Sigmoid colon (tissue), 6 donors: ENCODE measurements at regions not wholly inside any gene's neighbourhood (a gene's known extent, or its start where the extent isn't known, plus 50 kb on each side); places are given as distances from the start of the nearest gene placed in this dataset.

Experiments
- DNase-seq: peaks from one replicate; pipeline ENCODE4 v3.0.0-alpha.2; 2019
- H3K27ac ChIP-seq, 4 donors: fragments of 200-600 bp; sonication (generic); one replicate each; pipeline ENCODE4 v1.5.1; 2016 to 2019; ENCODE audit warnings: mild to moderate bottlenecking in 1 of 4
- H3K27me3 ChIP-seq, 3 donors: fragments of 200-600 bp; sonication (generic); one replicate each; pipeline ENCODE4 v1.5.1; 2019; ENCODE audit warnings: mild to moderate bottlenecking in 1 of 3
- H3K36me3 ChIP-seq, 4 donors: fragments of 200-600 bp; sonication (generic); one replicate each; pipeline ENCODE4 v1.5.1; 2016 to 2019
- H3K4me1 ChIP-seq, 4 donors: fragments of 200-600 bp; sonication (generic); one replicate each; pipeline ENCODE4 v1.5.1; 2017 to 2019
- H3K4me3 ChIP-seq, 4 donors: fragments of 200-600 bp; sonication (generic); one replicate each; pipeline ENCODE4 v1.5.1; 2017 to 2019; ENCODE audit warnings: mild to moderate bottlenecking in 2 of 4, moderate library complexity in 1 of 4
- H3K9me3 ChIP-seq, 4 donors: fragments of 200-600 bp in 3 of 4; sonication (generic) in 3 of 4; one replicate each; pipeline versions ENCODE4 v1.5.1 to v1.6.1; 2013 to 2019
- EP300 ChIP-seq, 4 donors: sonication (generic); formaldehyde crosslinking; IDR thresholded peaks; one replicate each; pipeline ENCODE4 v1.6.1; 2017; ENCODE audit warnings: antibody characterized with exemption in 4 of 4
- POLR2A ChIP-seq, 2 donors: fragments of 450-650 bp; IDR thresholded peaks; one replicate each; pipeline ENCODE4 v1.6.1; 2016; ENCODE audit warnings: antibody characterized with exemption in 2 of 2, mild to moderate bottlenecking in 2 of 2, moderate library complexity in 2 of 2
- POLR2AphosphoS5 ChIP-seq, 4 donors: sonication (generic); formaldehyde crosslinking; IDR thresholded peaks; one replicate each; pipeline ENCODE4 v1.6.1; 2017; ENCODE audit warnings: antibody characterized with exemption in 4 of 4
- WGBS, 2 donors: extraction: QIAGEN DNeasy Blood & Tissue Kit; methylation state at CpG; one replicate each; pipeline ENCODE4 v1.1.7; 2013; 5-methylcytosine and 5-hydroxymethylcytosine counted together
- intact Hi-C: fragments of 100-400 bp; cut with DNase I; formaldehyde crosslinking; loops from one replicate; pipeline ENCODE4 v1.15.1; 2023
- TF ChIP-seq, protein P1 (sequence below), 4 experiments: fragments of 450-650 bp in 3 of 4; fragments of 200-600 bp in 1 of 4; IDR thresholded peaks; one replicate each; pipeline ENCODE4 v1.5.1; 2016 to 2019; ENCODE audit warnings: antibody characterized with exemption in 4 of 4, mild to moderate bottlenecking in 3 of 4, moderate library complexity in 2 of 4
- donor health status: healthy with polysubstance abuse.
- donor health status: healthy.

DNA sequence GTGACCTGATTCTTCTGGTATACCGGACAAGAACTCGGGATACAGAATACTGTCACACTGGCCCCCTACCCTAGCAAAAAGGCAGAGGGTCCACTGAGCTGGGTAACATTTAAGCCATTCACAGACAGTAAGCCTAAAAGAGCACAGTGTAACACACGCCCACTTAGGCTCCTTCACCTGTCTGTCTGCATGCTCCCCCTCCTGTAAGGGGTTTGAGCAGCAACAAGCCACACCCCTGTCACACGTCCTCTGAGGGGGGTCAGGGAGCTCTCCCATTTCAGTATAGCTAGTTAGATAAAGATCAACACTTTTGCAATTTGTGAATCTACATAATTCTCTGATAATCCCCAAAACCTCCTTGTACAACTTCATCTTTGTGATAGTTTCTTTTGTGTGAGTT lies 586.3 kb upstream of the LMCD1 start:
- Histone ChIP-seq H3K4me1 (no peaks in the 10 kb centered on the region), H3K4me3 (no peak overlapping the region), H3K27ac (no peak overlapping the region), H3K36me3 (no peaks in the 10 kb centered on the region), H3K27me3 (no peaks in the 10 kb centered on the region), H3K9me3 (no peaks in the 10 kb centered on the region)
- 79% methylated on average over 4 of the region's 4 CpGs for WGBS, 2 donors
- TF ChIP-seq EP300 (IDR thresholded peaks at IDR 0.05) (no peak), POLR2AphosphoS5 (IDR thresholded peaks at IDR 0.05) (no peak), POLR2A (IDR thresholded peaks at IDR 0.05) (no peak)
- TF ChIP-seq, protein P1, sequence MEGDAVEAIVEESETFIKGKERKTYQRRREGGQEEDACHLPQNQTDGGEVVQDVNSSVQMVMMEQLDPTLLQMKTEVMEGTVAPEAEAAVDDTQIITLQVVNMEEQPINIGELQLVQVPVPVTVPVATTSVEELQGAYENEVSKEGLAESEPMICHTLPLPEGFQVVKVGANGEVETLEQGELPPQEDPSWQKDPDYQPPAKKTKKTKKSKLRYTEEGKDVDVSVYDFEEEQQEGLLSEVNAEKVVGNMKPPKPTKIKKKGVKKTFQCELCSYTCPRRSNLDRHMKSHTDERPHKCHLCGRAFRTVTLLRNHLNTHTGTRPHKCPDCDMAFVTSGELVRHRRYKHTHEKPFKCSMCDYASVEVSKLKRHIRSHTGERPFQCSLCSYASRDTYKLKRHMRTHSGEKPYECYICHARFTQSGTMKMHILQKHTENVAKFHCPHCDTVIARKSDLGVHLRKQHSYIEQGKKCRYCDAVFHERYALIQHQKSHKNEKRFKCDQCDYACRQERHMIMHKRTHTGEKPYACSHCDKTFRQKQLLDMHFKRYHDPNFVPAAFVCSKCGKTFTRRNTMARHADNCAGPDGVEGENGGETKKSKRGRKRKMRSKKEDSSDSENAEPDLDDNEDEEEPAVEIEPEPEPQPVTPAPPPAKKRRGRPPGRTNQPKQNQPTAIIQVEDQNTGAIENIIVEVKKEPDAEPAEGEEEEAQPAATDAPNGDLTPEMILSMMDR (IDR thresholded peaks at IDR 0.05) = no peak
- intact Hi-C loops = no loop called here
- DNase-seq = no peak

DNA sequence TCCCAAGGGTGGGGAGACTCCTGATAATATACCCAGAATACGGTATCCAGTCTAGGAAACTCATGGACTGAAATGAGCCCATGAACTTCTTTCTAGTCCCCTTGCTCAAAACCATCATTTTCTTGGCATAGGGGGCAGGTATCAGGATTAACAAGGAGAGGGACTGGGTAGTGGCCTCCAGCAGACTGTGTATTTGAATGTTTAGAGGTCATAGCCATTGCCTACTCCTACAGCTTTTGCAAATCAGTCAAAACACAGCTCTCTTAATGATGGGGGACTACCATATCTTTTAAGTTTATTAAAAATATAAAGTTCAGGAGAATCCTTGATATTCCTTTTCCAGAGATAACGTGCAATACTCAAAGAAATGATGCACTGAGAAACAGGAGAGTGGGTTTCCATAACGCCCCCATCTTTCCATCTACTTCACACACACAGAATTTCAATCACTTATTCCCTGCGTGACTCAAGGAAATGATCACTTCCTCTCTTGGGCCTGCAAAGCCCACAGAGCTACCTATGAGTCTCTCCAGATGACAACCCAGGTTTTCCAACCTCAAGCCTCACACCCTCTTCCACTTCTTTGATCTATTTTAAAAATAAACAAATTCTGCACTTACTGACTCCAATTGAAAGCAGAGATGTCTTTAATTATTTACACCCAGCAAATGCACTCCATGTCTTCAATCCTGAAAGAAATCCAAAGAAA lies 584.0 kb upstream of the LMCD1 start:
- 74 to 88% methylated on average over 4 of the region's 4 CpGs for WGBS, 2 donors
- no peak for DNase-seq
- no peaks in the 10 kb centered on the region for H3K9me3 ChIP-seq
- H3K36me3 ChIP-seq = no peaks in the 10 kb centered on the region
- H3K27ac ChIP-seq = no peak overlapping the region
- intact Hi-C loops = no loop called here
- H3K4me1 ChIP-seq = no peaks in the 10 kb centered on the region
- no peaks in the 10 kb centered on the region for H3K27me3 ChIP-seq
- no peak overlapping the region for H3K4me3 ChIP-seq
- TF ChIP-seq, protein P1 (IDR thresholded peaks at IDR 0.05) = no peak
- TF ChIP-seq EP300 (IDR thresholded peaks at IDR 0.05) (no peak), POLR2A (IDR thresholded peaks at IDR 0.05) (no peak), POLR2AphosphoS5 (IDR thresholded peaks at IDR 0.05) (no peak)

- 80 to 81% methylated on average over 6 of the region's 6 CpGs for WGBS, 2 donors
- H3K9me3 ChIP-seq = no peaks in the 10 kb centered on the region
- no peaks in the 10 kb centered on the region for H3K27me3 ChIP-seq
- intact Hi-C loops = no loop called here
- H3K4me3 ChIP-seq = no peak overlapping the region
- H3K4me1 ChIP-seq = no peaks in the 10 kb centered on the region
- TF ChIP-seq POLR2A (IDR thresholded peaks at IDR 0.05) = no peak
- no peak for TF ChIP-seq EP300 (IDR thresholded peaks at IDR 0.05)
- TF ChIP-seq, protein P1 (IDR thresholded peaks at IDR 0.05) = no peak
- no peak for TF ChIP-seq POLR2AphosphoS5 (IDR thresholded peaks at IDR 0.05)
- no peak overlapping the region for H3K27ac ChIP-seq
- no peak for DNase-seq
- no peaks in the 10 kb centered on the region for H3K36me3 ChIP-seq
Observed at GRCh38 chr3:7920211-7920610, 581.4 kb upstream of the LMCD1 start.

DNA sequence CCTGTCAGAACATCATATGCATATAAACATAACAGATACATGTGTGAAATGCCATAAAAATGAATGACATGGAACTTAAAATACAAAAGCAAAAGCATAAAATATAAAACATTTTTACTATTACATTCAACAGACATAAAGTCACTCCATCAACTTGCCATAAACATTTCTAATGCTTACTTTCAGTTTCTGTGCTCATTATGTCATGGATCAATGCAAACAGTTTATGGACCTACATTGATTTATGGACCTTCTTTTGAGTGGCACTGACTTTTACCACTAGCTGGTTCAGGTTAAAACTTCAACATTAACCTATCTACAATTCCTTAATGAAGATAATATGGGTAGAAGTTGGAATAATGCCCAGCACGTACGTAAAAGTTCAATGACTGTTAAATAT lies 577.4 kb upstream of the LMCD1 start:
- intact Hi-C loops = no loop called here
- 23 to 65% methylated on average over 2 of the region's 2 CpGs for WGBS, 2 donors

More for the DNA sequence above, 577.4 kb upstream of the LMCD1 start:
- Histone ChIP-seq H3K9me3 (no peaks in the 10 kb centered on the region), H3K36me3 (no peaks in the 10 kb centered on the region), H3K27me3 (no peaks in the 10 kb centered on the region), H3K4me3 (no peak overlapping the region), H3K4me1 (no peaks in the 10 kb centered on the region), H3K27ac (no peak overlapping the region)
- no peak for TF ChIP-seq EP300 (IDR thresholded peaks at IDR 0.05)
- TF ChIP-seq POLR2AphosphoS5 (IDR thresholded peaks at IDR 0.05) = no peak
- TF ChIP-seq, protein P1 (IDR thresholded peaks at IDR 0.05) = no peak
- no peak for TF ChIP-seq POLR2A (IDR thresholded peaks at IDR 0.05)
- DNase-seq = no peak
